Activated B cell treated with CpG ODN at 0.5 μM for 24 hours (primary cell): ENCODE measurements at regions not wholly inside any gene's neighbourhood (a gene's known extent, or its start where the extent isn't known, plus 50 kb on each side); places are given as distances from the start of the nearest gene placed in this dataset.
"Not testable (repeated sequence)": the region's sequence is repeated elsewhere in the genome, so short reads cannot be mapped to it uniquely, and the experiment has no call there.

Experiments used
- ATAC-seq: fragments of 200-7000 bp; cut with Tn5 transposase; one replicate; pipeline ENCODE4 v1.10.0; 2021; ENCODE audit warnings: low read depth, mild to moderate bottlenecking, moderate library complexity
- CTCF ChIA-PET: fragments of 350-600 bp; sonication (Branson Sonifier 250); formaldehyde crosslinking; loops from one replicate; lab custom pipeline; 2021; ENCODE audit warnings: antibody characterized with exemption; lab: Charles Lee
- POLR2A ChIA-PET: fragments of 350-600 bp; sonication (Branson Sonifier 250); formaldehyde crosslinking; loops from one replicate; lab custom pipeline; 2021; ENCODE audit warnings: antibody characterized with exemption; lab: Charles Lee
- DNase-seq: peaks from one replicate; pipeline ENCODE4 v3.0.0; 2022
- H3K27ac Mint-ChIP-seq: one replicate; pipeline ENCODE4 v1.8.0; 2020; ENCODE audit warnings: mixed read lengths
- H3K27me3 Mint-ChIP-seq: one replicate; pipeline ENCODE4 v1.8.0; 2021; ENCODE audit warnings: mixed read lengths
- H3K36me3 Mint-ChIP-seq: one replicate; pipeline ENCODE4 v1.8.0; 2021; ENCODE audit warnings: low read depth, mixed read lengths
- H3K4me1 Mint-ChIP-seq: one replicate; pipeline ENCODE4 v1.8.0; 2021; ENCODE audit warnings: mixed read lengths
- H3K4me3 Mint-ChIP-seq: one replicate; pipeline ENCODE4 v1.8.0; 2020; ENCODE audit warnings: mild to moderate bottlenecking, mixed read lengths
- H3K9me3 Mint-ChIP-seq: one replicate; pipeline ENCODE4 v1.8.0; 2020; ENCODE audit warnings: mixed read lengths
- intact Hi-C: fragments of 100-400 bp; cut with micrococcal nuclease; formaldehyde crosslinking; loops from one replicate; pipeline ENCODE4 v1.15.1; 2024
- TF ChIP-seq, protein P1 (sequence below): fragments of 200-600 bp; IDR thresholded peaks from one replicate; pipeline ENCODE4 v1.8.0; 2022; ENCODE audit warnings: antibody characterized with exemption, mild to moderate bottlenecking

- ATAC-seq (no peak), DNase-seq (no peak)
- H3K36me3 Mint-ChIP-seq = peaks cover 18% of the 10 kb centered on the region
- H3K4me1 Mint-ChIP-seq = no peaks in the 10 kb centered on the region
- CTCF ChIA-PET = no interaction called here
- TF ChIP-seq, protein P1, sequence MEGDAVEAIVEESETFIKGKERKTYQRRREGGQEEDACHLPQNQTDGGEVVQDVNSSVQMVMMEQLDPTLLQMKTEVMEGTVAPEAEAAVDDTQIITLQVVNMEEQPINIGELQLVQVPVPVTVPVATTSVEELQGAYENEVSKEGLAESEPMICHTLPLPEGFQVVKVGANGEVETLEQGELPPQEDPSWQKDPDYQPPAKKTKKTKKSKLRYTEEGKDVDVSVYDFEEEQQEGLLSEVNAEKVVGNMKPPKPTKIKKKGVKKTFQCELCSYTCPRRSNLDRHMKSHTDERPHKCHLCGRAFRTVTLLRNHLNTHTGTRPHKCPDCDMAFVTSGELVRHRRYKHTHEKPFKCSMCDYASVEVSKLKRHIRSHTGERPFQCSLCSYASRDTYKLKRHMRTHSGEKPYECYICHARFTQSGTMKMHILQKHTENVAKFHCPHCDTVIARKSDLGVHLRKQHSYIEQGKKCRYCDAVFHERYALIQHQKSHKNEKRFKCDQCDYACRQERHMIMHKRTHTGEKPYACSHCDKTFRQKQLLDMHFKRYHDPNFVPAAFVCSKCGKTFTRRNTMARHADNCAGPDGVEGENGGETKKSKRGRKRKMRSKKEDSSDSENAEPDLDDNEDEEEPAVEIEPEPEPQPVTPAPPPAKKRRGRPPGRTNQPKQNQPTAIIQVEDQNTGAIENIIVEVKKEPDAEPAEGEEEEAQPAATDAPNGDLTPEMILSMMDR = no peak
- H3K4me3 Mint-ChIP-seq = no peak overlapping the region
- H3K27me3 Mint-ChIP-seq = no peaks in the 10 kb centered on the region
- intact Hi-C loops = no loop called here
- no peaks in the 10 kb centered on the region for H3K9me3 Mint-ChIP-seq
- no peak overlapping the region for H3K27ac Mint-ChIP-seq
- POLR2A ChIA-PET = no interaction called here
Observed at GRCh38 chr16:29158785-29159184, 173.9 kb downstream of the LAT start.

GRCh38 chr16:29158031-29158784, 173.4 kb downstream of the LAT start:
- H3K4me1 Mint-ChIP-seq, H3K4me3 Mint-ChIP-seq, H3K27me3 Mint-ChIP-seq, ATAC-seq, H3K9me3 Mint-ChIP-seq, CTCF ChIA-PET, intact Hi-C loops, DNase-seq, H3K27ac Mint-ChIP-seq, POLR2A ChIA-PET: not testable (repeated sequence)
- peaks cover 18% of the 10 kb centered on the region for H3K36me3 Mint-ChIP-seq

GRCh38 chr16:29157051-29157923, 172.4 kb downstream of the LAT start:
- POLR2A ChIA-PET, H3K4me1 Mint-ChIP-seq, CTCF ChIA-PET, H3K27ac Mint-ChIP-seq, H3K4me3 Mint-ChIP-seq, DNase-seq, intact Hi-C loops, H3K9me3 Mint-ChIP-seq, H3K27me3 Mint-ChIP-seq, ATAC-seq: not testable (repeated sequence)
- H3K36me3 Mint-ChIP-seq = peaks cover 18% of the 10 kb centered on the region

- no peak for DNase-seq
- ChIA-PET POLR2A (no interaction called here), CTCF (no interaction called here)
- Mint-ChIP-seq H3K9me3 (no peaks in the 10 kb centered on the region), H3K27ac (no peak overlapping the region), H3K36me3 (peaks cover 18% of the 10 kb centered on the region), H3K27me3 (no peaks in the 10 kb centered on the region), H3K4me1 (no peaks in the 10 kb centered on the region), H3K4me3 (no peak overlapping the region)
- no peak for ATAC-seq
- intact Hi-C loops = no loop called here
- TF ChIP-seq, protein P1 = no peak
Observed at GRCh38 chr16:29156511-29156910, 171.7 kb downstream of the LAT start.

DNA sequence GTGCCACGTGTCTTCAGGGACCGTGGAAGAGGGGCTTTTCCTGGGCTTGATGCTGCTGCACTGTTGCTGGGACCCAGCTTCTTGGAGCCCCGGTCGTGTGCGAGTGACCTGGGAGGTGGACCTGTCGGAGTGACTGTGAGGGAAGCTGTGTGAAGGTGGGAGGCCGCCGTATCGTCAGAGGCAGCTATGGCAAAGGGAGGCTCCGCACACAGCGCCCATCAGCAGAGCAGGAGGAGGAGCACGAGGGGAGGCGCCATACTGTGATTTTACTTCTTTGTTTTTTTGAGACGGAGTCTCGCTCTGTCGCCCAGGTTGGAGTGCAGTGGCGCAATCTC, 171.0 kb downstream of the LAT start:
- H3K27ac Mint-ChIP-seq, POLR2A ChIA-PET, DNase-seq, ATAC-seq, H3K27me3 Mint-ChIP-seq, H3K4me3 Mint-ChIP-seq, H3K4me1 Mint-ChIP-seq, CTCF ChIA-PET, intact Hi-C loops, H3K9me3 Mint-ChIP-seq: not testable (repeated sequence)
- peaks cover 16% of the 10 kb centered on the region for H3K36me3 Mint-ChIP-seq

GRCh38 chr16:29155131-29155865, 170.4 kb downstream of the LAT start:
- H3K27me3 Mint-ChIP-seq, DNase-seq, H3K4me3 Mint-ChIP-seq, intact Hi-C loops, CTCF ChIA-PET, POLR2A ChIA-PET, ATAC-seq, H3K27ac Mint-ChIP-seq, H3K9me3 Mint-ChIP-seq, H3K4me1 Mint-ChIP-seq: not testable (repeated sequence)
- peaks cover 13% of the 10 kb centered on the region for H3K36me3 Mint-ChIP-seq
